Bronchial epithelial cell (primary cell): ENCODE measurements at regions not wholly inside any gene's neighbourhood (a gene's known extent, or its start where the extent isn't known, plus 50 kb on each side); places are given as distances from the start of the nearest gene placed in this dataset.
"Not testable (repeated sequence)": the region's sequence is repeated elsewhere in the genome, so short reads cannot be mapped to it uniquely, and the experiment has no call there.

Source experiments
- DNase-seq: peaks from one replicate; pipeline ENCODE4 v3.0.0-alpha.2; 2010; ENCODE audit warnings: low read depth
- FAIRE-seq: peaks from 2 replicates; lab custom pipeline; 2011; peaks lifted over from hg19 to GRCh38; lab: Jason Lieb, UNC
- H3K27me3 ChIP-seq: 2 replicates; pipeline ENCODE4 v1.5.1; 2011; ENCODE audit warnings: low read length; ENCODE audit not compliant: control insufficient read depth, insufficient read depth
- H3K36me3 ChIP-seq: 2 replicates; pipeline ENCODE4 v1.5.1; 2011; ENCODE audit warnings: low read length; ENCODE audit not compliant: control insufficient read depth, insufficient read depth
- H3K4me3 ChIP-seq: 2 replicates; pipeline ENCODE4 v1.5.1; 2011; ENCODE audit warnings: mild to moderate bottlenecking, low read depth, low read length, control low read depth
- TF ChIP-seq, protein P1 (sequence below): IDR thresholded peaks from 2 replicates; pipeline ENCODE4 v1.5.1; 2011; ENCODE audit warnings: mild to moderate bottlenecking, moderate library complexity, low read length, control low read depth, inconsistent platforms; ENCODE audit not compliant: insufficient read depth, severe bottlenecking

DNA sequence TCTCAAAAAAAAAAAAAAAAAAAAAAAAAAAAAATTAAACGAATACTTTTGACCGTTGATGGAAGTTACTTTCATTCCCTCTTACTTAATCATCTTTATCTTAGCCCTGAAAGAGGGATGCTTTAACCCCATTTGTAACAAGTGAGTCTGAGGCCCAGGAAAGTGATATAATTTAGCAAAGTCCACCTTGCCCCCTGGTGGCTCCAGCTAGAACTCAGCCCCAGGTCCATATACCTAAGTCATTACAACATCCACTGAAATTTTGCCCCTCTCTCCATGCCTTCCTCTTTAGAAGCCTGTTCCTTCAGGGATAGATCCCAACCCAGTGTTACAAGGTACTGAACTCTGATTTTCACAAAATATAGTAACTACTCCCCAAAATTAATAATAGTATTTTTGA, 116.3 kb upstream of the KRTAP5-11 start:
- FAIRE-seq, H3K27me3 ChIP-seq, H3K36me3 ChIP-seq, H3K4me3 ChIP-seq: not testable (repeated sequence)
- TF ChIP-seq, protein P1, sequence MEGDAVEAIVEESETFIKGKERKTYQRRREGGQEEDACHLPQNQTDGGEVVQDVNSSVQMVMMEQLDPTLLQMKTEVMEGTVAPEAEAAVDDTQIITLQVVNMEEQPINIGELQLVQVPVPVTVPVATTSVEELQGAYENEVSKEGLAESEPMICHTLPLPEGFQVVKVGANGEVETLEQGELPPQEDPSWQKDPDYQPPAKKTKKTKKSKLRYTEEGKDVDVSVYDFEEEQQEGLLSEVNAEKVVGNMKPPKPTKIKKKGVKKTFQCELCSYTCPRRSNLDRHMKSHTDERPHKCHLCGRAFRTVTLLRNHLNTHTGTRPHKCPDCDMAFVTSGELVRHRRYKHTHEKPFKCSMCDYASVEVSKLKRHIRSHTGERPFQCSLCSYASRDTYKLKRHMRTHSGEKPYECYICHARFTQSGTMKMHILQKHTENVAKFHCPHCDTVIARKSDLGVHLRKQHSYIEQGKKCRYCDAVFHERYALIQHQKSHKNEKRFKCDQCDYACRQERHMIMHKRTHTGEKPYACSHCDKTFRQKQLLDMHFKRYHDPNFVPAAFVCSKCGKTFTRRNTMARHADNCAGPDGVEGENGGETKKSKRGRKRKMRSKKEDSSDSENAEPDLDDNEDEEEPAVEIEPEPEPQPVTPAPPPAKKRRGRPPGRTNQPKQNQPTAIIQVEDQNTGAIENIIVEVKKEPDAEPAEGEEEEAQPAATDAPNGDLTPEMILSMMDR, result peak; percentile 19
- DNase-seq, result peak; percentile 4

DNA sequence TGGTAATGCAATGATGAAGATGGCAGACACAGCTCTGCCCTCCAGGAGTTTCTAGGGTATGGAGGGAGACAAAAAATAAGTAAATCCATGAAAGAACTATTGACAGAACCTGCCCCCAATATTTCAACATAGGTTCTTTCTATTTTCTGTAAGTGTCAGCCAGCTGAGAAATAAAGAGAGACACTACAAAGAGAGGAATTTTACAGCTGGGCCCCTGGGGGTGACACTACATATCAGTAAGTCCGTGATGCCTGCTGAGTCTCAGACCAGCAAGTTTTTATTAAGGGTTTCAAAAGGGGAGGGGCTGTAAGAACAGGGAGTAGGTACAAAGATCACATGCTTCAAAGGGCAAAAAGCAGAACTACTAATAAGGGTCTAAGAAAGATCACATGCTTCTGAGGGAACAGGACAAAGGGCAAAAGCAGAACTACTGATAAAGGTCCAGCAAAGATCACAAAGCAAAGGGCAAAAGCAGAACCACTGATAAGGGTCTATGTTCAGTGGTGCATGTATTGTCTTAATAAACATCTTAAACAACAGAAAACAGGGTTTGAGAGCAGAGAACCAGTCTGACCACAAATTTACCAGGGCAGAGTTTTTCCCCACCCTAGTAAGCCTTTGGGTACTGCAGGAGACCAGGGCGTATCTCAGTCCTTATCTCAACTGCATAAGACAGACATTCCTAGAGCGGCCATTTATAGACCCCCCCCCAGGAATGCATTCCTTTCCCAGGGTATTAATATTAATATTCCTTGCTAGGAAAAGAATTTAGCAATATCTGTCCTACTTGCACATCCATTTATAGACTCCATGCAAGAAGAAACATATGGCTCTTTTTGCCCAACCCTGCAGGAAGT, 119.0 kb upstream of the KRTAP5-11 start:
- H3K36me3 ChIP-seq, FAIRE-seq, DNase-seq, H3K4me3 ChIP-seq, H3K27me3 ChIP-seq: not testable (repeated sequence)

DNA sequence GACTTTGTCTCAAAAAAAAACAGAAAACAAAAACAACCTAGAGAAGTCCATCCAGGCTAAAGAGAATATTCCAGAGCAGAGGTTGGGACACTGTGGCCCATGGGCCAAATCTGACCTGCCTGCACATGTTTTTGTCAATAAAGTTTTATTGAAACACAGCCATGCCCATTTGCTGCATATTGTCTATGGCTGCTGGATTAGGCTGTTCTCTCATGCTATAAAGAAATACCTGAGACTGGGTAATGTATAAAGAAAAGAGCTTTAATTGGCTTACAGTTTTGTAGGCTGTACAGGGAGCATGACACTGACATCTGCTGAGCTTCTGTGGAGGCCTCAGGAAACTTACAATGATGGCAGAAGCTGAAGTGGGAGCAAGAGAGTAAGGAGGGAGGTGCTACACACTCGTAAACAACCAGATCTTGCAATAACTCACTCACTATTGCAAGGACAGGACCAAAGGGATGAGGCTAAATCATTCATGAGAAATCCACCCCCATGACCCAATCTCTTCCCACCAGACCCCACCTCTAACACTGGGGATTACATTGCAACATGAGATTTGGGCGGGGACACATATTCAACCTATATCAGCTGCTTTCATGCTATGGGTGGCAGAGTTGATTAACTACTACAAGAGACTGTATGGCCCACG, 122.5 kb upstream of the KRTAP5-11 start:
- FAIRE-seq, H3K4me3 ChIP-seq, H3K27me3 ChIP-seq, DNase-seq, H3K36me3 ChIP-seq: not testable (repeated sequence)

DNA sequence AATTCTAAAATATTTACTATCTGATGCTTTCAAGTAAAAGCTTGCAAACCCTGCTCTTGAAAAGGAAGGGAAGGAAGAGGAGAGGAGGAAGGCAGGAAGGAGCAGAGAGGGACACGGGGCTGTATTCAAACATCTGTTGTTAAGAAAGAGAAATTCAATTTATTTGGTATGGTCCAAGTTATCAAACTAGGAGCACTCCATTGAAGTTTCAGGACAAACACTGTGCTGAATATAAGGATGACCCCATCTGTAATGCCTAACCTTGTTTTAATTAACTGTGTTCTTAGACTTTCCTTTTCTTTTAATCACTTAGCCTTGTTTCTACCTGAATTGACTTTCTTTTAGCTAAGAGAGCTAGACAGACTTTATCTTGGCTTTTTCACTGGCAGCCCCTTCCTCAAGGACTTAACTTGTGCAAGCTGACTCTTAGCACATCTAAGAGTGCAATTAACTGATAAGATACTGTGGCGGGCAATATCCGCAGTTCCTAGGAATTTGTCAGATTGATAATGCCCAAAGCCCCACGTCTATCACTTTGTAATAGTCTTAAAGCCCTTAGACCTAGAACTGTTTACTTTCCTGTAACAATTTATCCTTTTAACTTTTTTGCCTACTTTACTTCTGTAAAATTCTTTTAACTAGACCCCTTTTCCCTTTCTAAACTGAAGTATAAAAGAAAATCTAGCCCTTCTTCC, 123.2 kb upstream of the KRTAP5-11 start:
- H3K36me3 ChIP-seq, DNase-seq, FAIRE-seq, H3K27me3 ChIP-seq, H3K4me3 ChIP-seq: not testable (repeated sequence)

DNA sequence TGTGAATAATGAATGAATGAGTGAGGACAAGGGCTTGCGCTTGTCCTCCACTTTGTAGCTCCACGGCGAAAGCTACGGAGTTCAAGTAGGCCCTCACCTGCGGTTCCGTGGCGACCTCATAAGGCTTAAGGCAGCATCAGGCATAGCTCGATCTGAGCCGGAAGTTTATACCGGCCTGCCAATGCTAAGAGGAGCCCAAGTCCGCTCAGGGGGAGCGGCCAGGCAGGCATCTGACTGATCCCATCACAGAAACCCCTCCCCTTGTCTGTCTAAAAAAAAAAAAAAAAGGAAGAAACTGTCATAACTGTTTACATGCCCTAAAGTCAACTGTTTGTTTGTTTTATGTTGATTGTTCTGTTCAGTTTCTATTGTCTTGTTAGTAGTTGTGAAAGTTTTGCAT, 124.4 kb upstream of the KRTAP5-11 start:
- FAIRE-seq, H3K36me3 ChIP-seq, H3K27me3 ChIP-seq, DNase-seq, H3K4me3 ChIP-seq: not testable (repeated sequence)

DNA sequence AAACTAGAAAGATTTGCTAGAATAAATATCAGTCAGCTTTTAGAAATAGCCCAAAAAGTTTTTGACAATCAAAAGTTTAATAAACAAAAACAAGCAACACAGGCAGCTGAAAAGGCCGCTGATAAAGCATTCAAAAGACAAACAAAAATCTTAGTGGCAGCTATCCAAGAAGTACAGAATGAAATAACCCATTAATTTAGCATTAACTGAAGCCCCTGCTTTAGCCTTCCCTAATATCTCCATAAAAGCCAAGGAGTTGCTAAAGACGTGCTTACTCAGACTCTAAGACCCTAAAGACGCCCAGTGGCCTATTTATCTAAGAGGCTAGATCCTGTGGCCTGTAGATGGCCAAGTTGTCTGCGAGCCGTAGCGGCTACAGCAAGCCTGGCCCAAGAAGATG, 123.5 kb upstream of the DEFB108B start:
- not testable (repeated sequence) for H3K27me3 ChIP-seq, DNase-seq, H3K4me3 ChIP-seq, FAIRE-seq, H3K36me3 ChIP-seq

DNA sequence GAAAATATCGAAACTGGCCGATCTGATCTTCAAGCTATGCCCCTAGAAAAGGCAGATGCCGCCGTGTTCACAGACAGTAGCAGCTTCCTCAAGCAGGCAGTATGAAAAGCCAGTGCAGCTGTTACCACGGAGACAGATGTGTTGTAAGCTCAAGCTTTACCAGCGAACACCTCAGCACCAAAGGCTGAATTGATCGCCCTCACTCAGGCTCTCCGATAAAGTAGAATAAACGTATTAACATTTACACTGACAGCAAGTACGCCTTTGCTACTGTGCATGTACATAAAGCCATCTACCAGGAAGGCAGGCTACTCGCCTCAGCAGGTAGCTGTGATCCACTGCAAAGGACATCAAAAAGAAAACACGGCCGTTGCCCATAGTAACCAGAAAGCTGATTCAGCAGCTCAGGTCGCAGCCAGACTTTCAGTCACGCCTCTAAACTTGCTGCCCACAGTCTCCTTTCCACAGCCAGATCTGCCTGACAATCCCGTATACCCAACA, 122.8 kb upstream of the DEFB108B start:
- DNase-seq, result peak; percentile 34
- H3K4me3 ChIP-seq, FAIRE-seq, H3K27me3 ChIP-seq, H3K36me3 ChIP-seq: not testable (repeated sequence)

DNA sequence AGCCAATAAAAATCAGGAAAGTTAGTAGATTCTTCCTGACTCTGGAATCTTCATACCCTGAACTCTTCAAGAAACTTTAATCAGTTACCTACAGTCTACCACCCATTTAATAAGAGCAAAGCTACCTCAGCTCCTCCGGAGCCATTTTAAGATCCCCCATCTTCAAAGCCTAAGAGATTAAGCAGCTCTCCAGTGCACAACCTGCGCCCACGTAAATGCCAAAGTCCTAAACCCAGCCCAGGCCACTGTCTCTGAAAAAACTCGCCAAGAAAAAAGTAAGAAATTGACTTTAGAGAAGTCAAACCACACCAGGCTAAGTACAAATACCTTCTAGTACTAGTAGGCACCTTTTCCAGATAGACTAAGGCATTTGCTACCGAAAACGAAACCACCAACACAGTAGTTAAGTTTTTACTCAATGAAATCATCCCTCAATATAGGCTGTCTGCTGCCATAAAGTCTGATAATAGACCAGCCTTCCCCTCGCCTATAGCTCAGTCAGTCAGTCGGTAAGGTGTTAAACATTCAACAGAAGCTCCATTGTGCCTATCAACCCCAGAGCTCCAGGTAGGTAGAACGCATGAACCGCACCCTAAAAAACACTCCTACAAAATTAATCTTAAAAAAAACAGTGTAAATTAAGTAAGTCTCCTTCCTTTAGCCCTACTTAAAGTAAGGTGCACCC, 122.2 kb upstream of the DEFB108B start:
- FAIRE-seq, DNase-seq, H3K4me3 ChIP-seq: not testable (repeated sequence)

DNA sequence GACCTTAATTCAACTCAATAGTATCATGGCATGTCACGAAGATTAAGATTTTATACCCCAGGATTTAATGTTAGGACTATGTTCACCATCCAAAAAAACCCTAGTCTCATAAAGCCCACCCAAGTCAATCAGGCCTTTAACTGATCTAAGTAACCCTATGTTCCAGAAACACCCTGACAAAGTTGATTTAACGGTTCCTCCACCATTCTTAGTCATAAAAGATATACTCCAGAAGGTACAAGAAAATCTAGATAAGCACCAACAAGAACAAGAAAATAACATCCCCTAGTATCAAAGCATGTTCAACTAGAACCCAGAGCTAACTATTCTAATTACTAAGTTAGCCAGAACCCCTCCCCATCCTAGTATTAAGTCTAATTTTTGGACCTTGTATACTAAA, 120.7 kb upstream of the DEFB108B start:
- not testable (repeated sequence) for H3K27me3 ChIP-seq, H3K36me3 ChIP-seq, DNase-seq, H3K4me3 ChIP-seq, FAIRE-seq

More for the DNA sequence above, 122.2 kb upstream of the DEFB108B start:
- H3K27me3 ChIP-seq, H3K36me3 ChIP-seq: not testable (repeated sequence)

DNA sequence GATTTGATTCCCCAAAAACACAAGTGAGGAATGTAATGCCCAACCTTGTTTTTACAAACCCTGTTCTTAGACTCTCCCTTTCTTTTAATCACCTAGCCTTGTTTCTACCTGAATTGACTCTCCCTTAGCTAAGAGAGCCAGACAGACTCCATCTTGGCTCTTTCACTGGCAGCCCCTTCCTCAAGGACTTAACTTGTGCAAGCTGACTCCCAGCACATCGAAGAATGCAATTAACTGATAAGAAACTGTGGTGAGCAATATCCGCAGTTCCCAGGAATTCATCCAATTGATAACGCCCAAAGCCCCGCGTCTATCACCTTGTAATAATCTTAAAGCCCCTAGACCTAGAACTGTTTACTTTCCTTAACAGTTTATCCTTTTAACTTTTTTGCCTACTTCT, 120.2 kb upstream of the DEFB108B start:
- FAIRE-seq, H3K27me3 ChIP-seq, H3K36me3 ChIP-seq, H3K4me3 ChIP-seq, DNase-seq: not testable (repeated sequence)

DNA sequence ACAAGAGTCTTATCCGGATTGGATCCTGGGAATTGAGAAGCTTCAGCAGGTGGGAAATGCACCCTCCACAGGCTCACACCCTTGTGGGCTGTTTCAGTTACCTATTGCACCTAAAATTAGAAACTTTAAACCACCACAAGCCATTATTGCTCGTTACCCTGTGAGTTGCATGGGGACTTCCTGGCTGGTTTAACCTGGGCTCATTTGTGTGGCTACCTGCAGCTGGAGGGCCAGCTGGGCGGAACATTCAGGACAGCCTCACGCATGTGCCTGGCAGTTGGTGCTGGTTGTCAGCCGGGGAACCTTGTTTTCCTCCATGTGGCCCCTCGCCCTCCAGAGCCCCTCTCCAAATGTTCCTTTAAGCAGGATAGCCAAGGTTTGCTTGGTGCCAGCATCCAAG, 118.5 kb upstream of the DEFB108B start:
- not testable (repeated sequence) for FAIRE-seq, DNase-seq, H3K27me3 ChIP-seq, H3K4me3 ChIP-seq, H3K36me3 ChIP-seq

DNA sequence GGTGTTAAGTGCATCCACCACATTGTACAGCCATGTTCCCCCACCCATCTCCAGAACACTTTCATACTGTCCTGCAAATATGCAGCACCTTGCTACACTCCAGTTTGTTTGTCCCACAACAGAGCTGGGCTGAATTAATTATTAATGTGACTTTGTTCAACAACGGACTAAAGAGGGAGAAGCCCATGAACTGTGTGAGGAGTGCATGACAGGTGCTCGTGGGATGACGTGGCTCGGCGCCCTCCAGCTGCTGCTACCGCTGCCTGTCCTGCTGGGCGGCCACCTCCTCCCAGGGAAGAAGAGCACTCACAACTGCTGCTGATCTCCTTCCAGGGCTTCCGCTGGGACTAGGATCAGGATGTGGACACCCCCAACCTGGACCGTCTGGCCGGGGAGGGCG, 111.2 kb upstream of the DEFB108B start:
- FAIRE-seq, H3K4me3 ChIP-seq, H3K27me3 ChIP-seq, H3K36me3 ChIP-seq, DNase-seq: not testable (repeated sequence)
